ENCODE measurements at regions not wholly inside any gene's neighbourhood (a gene's known extent, or its start where the extent isn't known, plus 50 kb on each side); places are given as distances from the start of the nearest gene placed in this dataset.
A peak's percentile ranks its signal among the peaks of the same experiment; 100 is the strongest.

GRCh38 chr18:49655266-49656072, 93.6 kb downstream of the LIPG start:
- no peak for DNase-seq

- no peak for DNase-seq
Observed at GRCh38 chr18:49654347-49654746, 92.5 kb downstream of the LIPG start.

DNA sequence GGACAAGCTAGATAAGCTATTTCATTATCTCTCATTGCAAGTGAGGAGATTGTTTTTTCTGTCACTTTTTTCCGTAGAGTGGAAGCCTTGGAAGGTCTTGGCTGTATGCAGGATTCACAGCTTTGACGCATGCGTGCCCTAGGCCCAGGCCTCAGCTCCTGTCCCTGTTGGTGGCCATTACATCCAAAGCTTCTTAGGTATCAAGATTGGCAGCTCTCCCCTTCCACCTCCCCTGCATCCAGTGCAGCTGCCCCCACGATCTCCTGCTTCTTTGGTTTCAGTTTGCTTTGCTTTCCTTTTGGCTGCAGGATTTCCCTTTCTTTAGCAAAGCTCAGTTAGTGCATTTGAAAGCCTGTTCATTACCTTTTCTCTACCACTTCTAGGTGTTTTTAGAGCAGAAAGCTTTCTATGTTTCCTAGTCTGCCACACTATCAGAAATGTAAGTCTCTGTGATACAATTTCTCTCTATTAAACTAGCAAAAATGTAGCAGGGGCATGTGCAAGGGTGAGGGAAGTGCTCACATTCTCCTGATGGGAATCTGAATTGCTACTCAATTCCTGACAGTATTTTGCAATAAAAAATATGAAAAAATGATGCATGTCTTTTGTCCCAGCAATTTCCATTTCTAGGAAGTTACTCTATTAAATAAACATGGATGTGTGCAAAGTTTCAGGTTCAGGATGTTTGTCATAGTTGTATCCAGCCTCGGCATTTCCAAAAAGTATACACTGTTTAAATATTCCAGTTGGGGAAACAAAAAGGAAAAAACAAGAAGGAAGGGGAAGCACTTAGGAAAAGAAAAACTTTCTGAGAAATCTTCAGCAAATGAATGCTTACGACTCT, 91.2 kb downstream of the LIPG start:
- no peak for DNase-seq

GRCh38 chr18:49651033-49651432, 89.2 kb downstream of the LIPG start:
- no peak for DNase-seq

GRCh38 chr18:49650426-49650891, 88.6 kb downstream of the LIPG start:
- DNase-seq = peak; percentile 14

GRCh38 chr18:49648811-49649210, 87.0 kb downstream of the LIPG start:
- DNase-seq = no peak
